ENCODE measurements at regions not wholly inside any gene's neighbourhood (a gene's known extent, or its start where the extent isn't known, plus 50 kb on each side); places are given as distances from the start of the nearest gene placed in this dataset.

DNA sequence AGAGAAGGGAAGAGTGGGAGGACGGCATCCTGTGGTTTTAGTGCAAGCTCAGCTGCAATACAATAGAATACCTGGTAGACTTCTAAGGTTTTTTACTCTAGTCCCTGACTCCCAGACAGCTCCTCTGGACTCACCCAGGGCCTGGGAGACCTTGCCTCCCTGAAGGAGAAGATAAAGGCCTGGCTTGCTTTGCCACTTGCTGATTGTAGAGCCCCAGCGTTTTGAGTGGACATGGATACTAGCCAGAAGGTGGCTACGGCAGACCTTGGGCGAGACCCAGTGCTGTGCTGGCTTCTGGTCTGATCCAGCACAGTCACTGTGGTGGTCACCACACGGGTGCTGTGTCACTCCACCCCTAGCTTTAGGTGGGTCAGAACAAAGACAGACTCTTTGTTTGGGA, 72.2 kb upstream of the TTC14 start:
- TF ChIP-seq POLR2AphosphoS5 (IDR thresholded peaks at IDR 0.05) = no peak
- no peak for TF ChIP-seq CTCF (IDR thresholded peaks at IDR 0.05; ENCODE audit: poor library complexity, severe bottlenecking)
- no peak for TF ChIP-seq EZH2 (IDR thresholded peaks at IDR 0.05; ENCODE audit: borderline replicate concordance, insufficient read depth, low read length, poor library complexity, severe bottlenecking)
- TF ChIP-seq EP300 (conservative IDR thresholded peaks at IDR 0.05; ENCODE audit: poor library complexity, severe bottlenecking) = no peak
- no peak for TF ChIP-seq SMC3 (conservative IDR thresholded peaks at IDR 0.05; ENCODE audit: poor library complexity)
- TF ChIP-seq RAD21 (conservative IDR thresholded peaks at IDR 0.05) = no peak
